Skeletal muscle tissue (tissue), 3 donors: ENCODE measurements at regions not wholly inside any gene's neighbourhood (a gene's known extent, or its start where the extent isn't known, plus 50 kb on each side); places are given as distances from the start of the nearest gene placed in this dataset.

Experiments used
- H3K27ac ChIP-seq: one replicate; pipeline ENCODE4 v1.7.0; 2013; ENCODE audit warnings: mild to moderate bottlenecking, low read depth, low read length, inconsistent platforms
- H3K27me3 ChIP-seq, 3 donors: one replicate each; pipeline ENCODE4 v1.7.0; 2013; ENCODE audit warnings: low read length in 3 of 3; ENCODE audit not compliant: control insufficient read depth in 3 of 3, insufficient read depth in 3 of 3
- H3K36me3 ChIP-seq, 3 donors: one replicate each; pipeline ENCODE4 v1.7.0; 2013; ENCODE audit warnings: low read length in 3 of 3; ENCODE audit not compliant: control insufficient read depth in 3 of 3, insufficient read depth in 3 of 3
- H3K4me1 ChIP-seq, 3 donors: one replicate each; pipeline ENCODE4 v1.7.0; 2013; ENCODE audit warnings: low read length in 3 of 3, mild to moderate bottlenecking in 3 of 3; ENCODE audit not compliant: control insufficient read depth in 3 of 3, insufficient read depth in 3 of 3
- H3K4me3 ChIP-seq, 3 donors: one replicate each; pipeline ENCODE4 v1.7.0; 2013; ENCODE audit warnings: low read length in 3 of 3
- H3K9ac ChIP-seq, 3 donors: one replicate each; pipeline ENCODE4 v1.7.0; 2013; ENCODE audit warnings: low read length in 3 of 3, mild to moderate bottlenecking in 3 of 3, moderate library complexity in 2 of 3, low read depth in 1 of 3
- H3K9me3 ChIP-seq, 3 donors: one replicate each; pipeline ENCODE4 v1.7.0; 2013; ENCODE audit warnings: low read length in 3 of 3; ENCODE audit not compliant: control insufficient read depth in 3 of 3
- donor health status: Osteomylitis.

GRCh38 chr2:83435989-83436388, 1023.1 kb downstream of the SUCLG1 start:
- Histone ChIP-seq H3K9ac (no peak overlapping the region), H3K4me1 (no peaks in the 10 kb centered on the region), H3K27ac (no peak overlapping the region), H3K36me3 (no peaks in the 10 kb centered on the region), H3K27me3 (no peaks in the 10 kb centered on the region), H3K9me3 (no peaks in the 10 kb centered on the region), H3K4me3 (no peak overlapping the region)

- Histone ChIP-seq H3K27me3 (no peaks in the 10 kb centered on the region), H3K4me3 (no peak overlapping the region), H3K27ac (no peak overlapping the region), H3K9ac (no peak overlapping the region), H3K9me3 (peaks cover 5 to 13% (median 7%) of the 10 kb centered on the region in 3 donors), H3K4me1 (no peaks in the 10 kb centered on the region), H3K36me3 (no peaks in the 10 kb centered on the region)
Observed at GRCh38 chr2:83420993-83421392, 1038.1 kb downstream of the SUCLG1 start.

GRCh38 chr2:83394134-83394904, 1064.8 kb downstream of the SUCLG1 start:
- Histone ChIP-seq H3K4me1 (no peaks in the 10 kb centered on the region), H3K9me3 (no peaks in the 10 kb centered on the region)

GRCh38 chr2:83388804-83389203, 1070.3 kb downstream of the SUCLG1 start:
- Histone ChIP-seq H3K9ac (no peak overlapping the region), H3K36me3 (no peaks in the 10 kb centered on the region), H3K4me3 (no peak overlapping the region), H3K9me3 (no peaks in the 10 kb centered on the region), H3K27me3 (no peaks in the 10 kb centered on the region), H3K27ac (no peak overlapping the region), H3K4me1 (no peaks in the 10 kb centered on the region)

More at GRCh38 chr2:83394134-83394904, 1064.8 kb downstream of the SUCLG1 start:
- H3K36me3 ChIP-seq: no peaks in the 10 kb centered on the region
- H3K27ac ChIP-seq: no peak overlapping the region
- H3K9ac ChIP-seq: no peak overlapping the region
- no peaks in the 10 kb centered on the region for H3K27me3 ChIP-seq
- H3K4me3 ChIP-seq: no peak overlapping the region

- Histone ChIP-seq H3K4me1 (no peaks in the 10 kb centered on the region), H3K27me3 (no peaks in the 10 kb centered on the region), H3K9ac (no peak overlapping the region), H3K27ac (no peak overlapping the region), H3K36me3 (no peaks in the 10 kb centered on the region), H3K4me3 (no peak overlapping the region), H3K9me3 (no peaks in the 10 kb centered on the region)
Observed at GRCh38 chr2:83386549-83386948, 1072.5 kb downstream of the SUCLG1 start.

GRCh38 chr2:83378921-83379320, 1080.2 kb downstream of the SUCLG1 start:
- Histone ChIP-seq H3K9ac (no peak overlapping the region), H3K9me3 (no peaks in the 10 kb centered on the region), H3K27ac (no peak overlapping the region), H3K36me3 (no peaks in the 10 kb centered on the region), H3K4me3 (no peak overlapping the region), H3K27me3 (no peaks in the 10 kb centered on the region), H3K4me1 (no peaks in the 10 kb centered on the region)

GRCh38 chr2:83376731-83377130, 1082.3 kb downstream of the SUCLG1 start:
- Histone ChIP-seq H3K4me3 (no peak overlapping the region), H3K9me3 (no peaks in the 10 kb centered on the region), H3K27ac (no peak overlapping the region), H3K9ac (no peak overlapping the region), H3K36me3 (no peaks in the 10 kb centered on the region), H3K27me3 (no peaks in the 10 kb centered on the region), H3K4me1 (no peaks in the 10 kb centered on the region)

GRCh38 chr2:83370419-83370762, 1088.7 kb downstream of the SUCLG1 start:
- Histone ChIP-seq H3K9me3 (no peaks in the 10 kb centered on the region), H3K9ac (no peak overlapping the region), H3K27me3 (no peaks in the 10 kb centered on the region), H3K27ac (no peak overlapping the region), H3K4me1 (no peaks in the 10 kb centered on the region), H3K36me3 (no peaks in the 10 kb centered on the region), H3K4me3 (no peak overlapping the region)

GRCh38 chr2:83369601-83370418, 1089.3 kb downstream of the SUCLG1 start:
- Histone ChIP-seq H3K27me3 (no peaks in the 10 kb centered on the region), H3K9me3 (no peaks in the 10 kb centered on the region), H3K27ac (no peak overlapping the region), H3K4me1 (no peaks in the 10 kb centered on the region), H3K9ac (no peak overlapping the region), H3K4me3 (no peak overlapping the region), H3K36me3 (no peaks in the 10 kb centered on the region)

- no peak overlapping the region for H3K4me3 ChIP-seq
- H3K27me3 ChIP-seq: no peaks in the 10 kb centered on the region
- no peak overlapping the region for H3K9ac ChIP-seq
- no peak overlapping the region for H3K27ac ChIP-seq
- no peaks in the 10 kb centered on the region for H3K9me3 ChIP-seq
- H3K36me3 ChIP-seq: no peaks in the 10 kb centered on the region
- no peaks in the 10 kb centered on the region for H3K4me1 ChIP-seq
Observed at GRCh38 chr2:83368916-83369315, 1090.2 kb downstream of the SUCLG1 start.
